Retinal pigment epithelial cell (primary cell): ENCODE measurements at regions not wholly inside any gene's neighbourhood (a gene's known extent, or its start where the extent isn't known, plus 50 kb on each side); places are given as distances from the start of the nearest gene placed in this dataset.
A peak's percentile ranks its signal among the peaks of the same experiment; 100 is the strongest.

Experiments used
- DNase-seq: peaks from one replicate; pipeline ENCODE4 v3.0.0-alpha.2; 2010; ENCODE audit warnings: low read depth
- H3K4me3 ChIP-seq: 2 replicates; pipeline ENCODE4 v1.5.1; 2011; ENCODE audit warnings: mild to moderate bottlenecking, low read length, control low read depth, moderate library complexity
- CTCF ChIP-seq: conservative IDR thresholded peaks from 2 replicates; pipeline ENCODE4 v1.5.1; 2011; ENCODE audit warnings: low read depth, low read length, control low read depth, inconsistent platforms

GRCh38 chr6:133016631-133017030 lies 202.3 kb downstream of the RPS12 start:
- DNase-seq: peak; percentile 2
- no peak for TF ChIP-seq CTCF
- no peak overlapping the region for H3K4me3 ChIP-seq

GRCh38 chr6:133017581-133017980 lies 203.2 kb downstream of the RPS12 start:
- peak; percentile 75 for DNase-seq

GRCh38 chr6:133026705-133027104 lies 212.3 kb downstream of the RPS12 start:
- TF ChIP-seq CTCF: no peak
- no peak for DNase-seq
- H3K4me3 ChIP-seq: no peak overlapping the region

More at GRCh38 chr6:133017581-133017980, 203.2 kb downstream of the RPS12 start:
- no peak overlapping the region for H3K4me3 ChIP-seq
- no peak for TF ChIP-seq CTCF

GRCh38 chr6:133033263-133033662 lies 207.9 kb upstream of the EYA4 start:
- no peak overlapping the region for H3K4me3 ChIP-seq
- no peak for DNase-seq
- no peak for TF ChIP-seq CTCF

GRCh38 chr6:133034509-133035206 lies 206.5 kb upstream of the EYA4 start:
- no peak overlapping the region for H3K4me3 ChIP-seq
- TF ChIP-seq CTCF: no peak
- DNase-seq: no peak

GRCh38 chr6:133040094-133040802 lies 200.9 kb upstream of the EYA4 start:
- H3K4me3 ChIP-seq: no peak overlapping the region
- TF ChIP-seq CTCF: peak; percentile 81
- no peak for DNase-seq
